Esophagus squamous epithelium (tissue), 4 donors: ENCODE measurements at regions not wholly inside any gene's neighbourhood (a gene's known extent, or its start where the extent isn't known, plus 50 kb on each side); places are given as distances from the start of the nearest gene placed in this dataset.

Source experiments
- CTCF ChIP-seq, 6 experiments: fragments of 450-650 bp in 4 of 6; fragments of 200-600 bp in 2 of 6; sonication (generic) in 2 of 6; IDR thresholded peaks; one replicate each; pipeline ENCODE4 v1.5.1; 2016 to 2019; ENCODE audit warnings: antibody characterized with exemption in 6 of 6, mild to moderate bottlenecking in 4 of 6, moderate library complexity in 4 of 6
- POLR2A ChIP-seq, 4 donors: fragments of 450-650 bp; IDR thresholded peaks; one replicate each; pipeline ENCODE4 v1.6.1; 2017; ENCODE audit warnings: antibody characterized with exemption in 4 of 4, mild to moderate bottlenecking in 4 of 4, moderate library complexity in 3 of 4

GRCh38 chr1:4046836-4047461, 146.9 kb upstream of the C1orf174 start:
- TF ChIP-seq CTCF (IDR thresholded peaks at IDR 0.05) (no peak), POLR2A (IDR thresholded peaks at IDR 0.05) (no peak)
